Right lobe of liver (tissue), 4 donors: ENCODE measurements at regions not wholly inside any gene's neighbourhood (a gene's known extent, or its start where the extent isn't known, plus 50 kb on each side); places are given as distances from the start of the nearest gene placed in this dataset.

Experiments used
- CTCF ChIP-seq, 4 donors: fragments of 200-600 bp in 3 of 4; fragments of 450-650 bp in 1 of 4; IDR thresholded peaks; one replicate each; pipeline versions ENCODE4 v1.5.1 to v1.8.0; 2016 to 2022; ENCODE audit warnings: antibody characterized with exemption in 4 of 4, mild to moderate bottlenecking in 2 of 4
- POLR2A ChIP-seq: fragments of 450-650 bp; IDR thresholded peaks from one replicate; pipeline ENCODE4 v1.6.1; 2017; ENCODE audit warnings: antibody characterized with exemption, mild to moderate bottlenecking
- donor health status: DM: no; HTN: no; CAD: no.
- donor health status: DM: no; HTN: no; CAD: no.
- donor health status: DM: no; HTN: yes; CAD: no.

GRCh38 chr20:61115364-61116065, 136.5 kb upstream of the CDH4 start:
- TF ChIP-seq POLR2A (no peak), CTCF (IDR thresholded peaks at IDR 0.05) (no peak)
